ENCODE measurements at regions not wholly inside any gene's neighbourhood (a gene's known extent, or its start where the extent isn't known, plus 50 kb on each side); places are given as distances from the start of the nearest gene placed in this dataset.
"Not testable (repeated sequence)": the region's sequence is repeated elsewhere in the genome, so short reads cannot be mapped to it uniquely, and the experiment has no call there.

GRCh38 chr2:91768301-91768700, 3076.8 kb downstream of the RPIA start:
- H3K9me3 Mint-ChIP-seq; H3K36me3 Mint-ChIP-seq (ENCODE audit: low read depth); H3K27me3 Mint-ChIP-seq (ENCODE audit: low read depth); H3K27ac Mint-ChIP-seq; H3K4me3 Mint-ChIP-seq: not testable (repeated sequence)
- H3K4me1 Mint-ChIP-seq: peaks cover 12% of the 10 kb centered on the region

GRCh38 chr2:91768997-91769396, 3077.5 kb downstream of the RPIA start:
- not testable (repeated sequence) for H3K4me1 Mint-ChIP-seq; H3K4me3 Mint-ChIP-seq; H3K36me3 Mint-ChIP-seq (ENCODE audit: low read depth); H3K27ac Mint-ChIP-seq; H3K27me3 Mint-ChIP-seq (ENCODE audit: low read depth); H3K9me3 Mint-ChIP-seq

GRCh38 chr2:91770046-91770575, 3078.6 kb downstream of the RPIA start:
- not testable (repeated sequence) for H3K36me3 Mint-ChIP-seq (ENCODE audit: low read depth); H3K9me3 Mint-ChIP-seq; H3K27ac Mint-ChIP-seq; H3K4me1 Mint-ChIP-seq; H3K4me3 Mint-ChIP-seq; H3K27me3 Mint-ChIP-seq (ENCODE audit: low read depth)

GRCh38 chr2:91771604-91772003, 3080.1 kb downstream of the RPIA start:
- H3K27me3 Mint-ChIP-seq (ENCODE audit: low read depth); H3K36me3 Mint-ChIP-seq (ENCODE audit: low read depth); H3K4me3 Mint-ChIP-seq; H3K9me3 Mint-ChIP-seq; H3K4me1 Mint-ChIP-seq; H3K27ac Mint-ChIP-seq: not testable (repeated sequence)

GRCh38 chr2:91772240-91772937, 3080.9 kb downstream of the RPIA start:
- not testable (repeated sequence) for H3K27me3 Mint-ChIP-seq (ENCODE audit: low read depth); H3K4me1 Mint-ChIP-seq; H3K4me3 Mint-ChIP-seq; H3K27ac Mint-ChIP-seq; H3K36me3 Mint-ChIP-seq (ENCODE audit: low read depth); H3K9me3 Mint-ChIP-seq

- not testable (repeated sequence) for H3K27ac Mint-ChIP-seq; H3K27me3 Mint-ChIP-seq (ENCODE audit: low read depth); H3K4me1 Mint-ChIP-seq; H3K4me3 Mint-ChIP-seq; H3K36me3 Mint-ChIP-seq (ENCODE audit: low read depth)
- H3K9me3 Mint-ChIP-seq: peaks cover 11% of the 10 kb centered on the region
Measured at GRCh38 chr2:91773810-91774209, 3082.3 kb downstream of the RPIA start.

GRCh38 chr2:91775193-91775592, 3083.7 kb downstream of the RPIA start:
- H3K4me3 Mint-ChIP-seq; H3K27me3 Mint-ChIP-seq (ENCODE audit: low read depth); H3K4me1 Mint-ChIP-seq; H3K36me3 Mint-ChIP-seq (ENCODE audit: low read depth); H3K27ac Mint-ChIP-seq: not testable (repeated sequence)
- H3K9me3 Mint-ChIP-seq: peaks cover 11% of the 10 kb centered on the region

- H3K27me3 Mint-ChIP-seq (ENCODE audit: low read depth); H3K36me3 Mint-ChIP-seq (ENCODE audit: low read depth); H3K4me3 Mint-ChIP-seq; H3K27ac Mint-ChIP-seq; H3K4me1 Mint-ChIP-seq: not testable (repeated sequence)
- H3K9me3 Mint-ChIP-seq: peaks cover 14% of the 10 kb centered on the region
Measured at GRCh38 chr2:91780324-91780723, 3088.9 kb downstream of the RPIA start.

- not testable (repeated sequence) for H3K27me3 Mint-ChIP-seq (ENCODE audit: low read depth); H3K27ac Mint-ChIP-seq; H3K9me3 Mint-ChIP-seq; H3K36me3 Mint-ChIP-seq (ENCODE audit: low read depth); H3K4me3 Mint-ChIP-seq; H3K4me1 Mint-ChIP-seq
Measured at GRCh38 chr2:91809391-91809790, 3061.8 kb upstream of the TEKT4 start.

GRCh38 chr2:91839904-91840868, 3031.0 kb upstream of the TEKT4 start:
- Mint-ChIP-seq H3K36me3 (ENCODE audit: low read depth) (no peaks in the 10 kb centered on the region), H3K27ac (no peak overlapping the region), H3K4me3 (no peak overlapping the region), H3K27me3 (ENCODE audit: low read depth) (no peaks in the 10 kb centered on the region), H3K9me3 (peaks cover 16% of the 10 kb centered on the region), H3K4me1 (no peaks in the 10 kb centered on the region)
- TF ChIP-seq CTCF (IDR thresholded peaks at IDR 0.05; ENCODE audit: unreplicated experiment in 3 of 3): no peak

GRCh38 chr2:91842264-91842663, 3029.0 kb upstream of the TEKT4 start:
- H3K27ac Mint-ChIP-seq; H3K4me3 Mint-ChIP-seq; H3K4me1 Mint-ChIP-seq; H3K27me3 Mint-ChIP-seq (ENCODE audit: low read depth); H3K36me3 Mint-ChIP-seq (ENCODE audit: low read depth): not testable (repeated sequence)
- H3K9me3 Mint-ChIP-seq: peaks cover 26% of the 10 kb centered on the region

GRCh38 chr2:91842913-91843312, 3028.3 kb upstream of the TEKT4 start:
- H3K27me3 Mint-ChIP-seq (ENCODE audit: low read depth); H3K4me3 Mint-ChIP-seq; H3K36me3 Mint-ChIP-seq (ENCODE audit: low read depth); H3K4me1 Mint-ChIP-seq; H3K27ac Mint-ChIP-seq: not testable (repeated sequence)
- H3K9me3 Mint-ChIP-seq: peaks cover 29% of the 10 kb centered on the region

GRCh38 chr2:91843723-91844450, 3027.3 kb upstream of the TEKT4 start:
- H3K27me3 Mint-ChIP-seq (ENCODE audit: low read depth); H3K36me3 Mint-ChIP-seq (ENCODE audit: low read depth); H3K27ac Mint-ChIP-seq; H3K4me3 Mint-ChIP-seq; H3K4me1 Mint-ChIP-seq: not testable (repeated sequence)
- H3K9me3 Mint-ChIP-seq: peaks cover 29% of the 10 kb centered on the region

All from nephron (organoid).